ENCODE measurements at regions not wholly inside any gene's neighbourhood (a gene's known extent, or its start where the extent isn't known, plus 50 kb on each side); places are given as distances from the start of the nearest gene placed in this dataset.

DNA sequence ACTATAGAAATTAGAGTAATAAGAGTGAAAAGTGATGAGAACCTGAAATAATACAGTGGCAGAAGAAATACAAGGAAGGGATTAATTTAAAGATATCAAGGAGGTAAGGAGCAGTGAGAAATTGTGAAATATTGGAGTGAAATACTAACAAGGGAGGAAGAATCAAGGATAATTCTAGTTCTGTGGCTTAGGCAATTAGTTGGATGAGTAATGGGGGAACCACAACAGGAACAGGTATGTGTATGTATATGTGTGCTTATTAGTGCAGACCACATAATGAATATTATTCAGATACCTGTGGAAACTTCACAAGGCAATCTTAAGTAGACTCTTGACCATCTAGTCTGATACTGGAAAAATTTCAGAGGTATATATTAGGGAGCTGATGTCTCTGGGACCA is 143.3 kb downstream of the TINAG start:
- Histone ChIP-seq H3K9me3 (no peaks in the 10 kb centered on the region), H3K27ac (no peak overlapping the region), H3K4me1 (no peaks in the 10 kb centered on the region), H3K36me3 (ENCODE audit: low read depth, missing control alignments) (no peaks in the 10 kb centered on the region), H3K27me3 (no peaks in the 10 kb centered on the region), H3K4me3 (no peak overlapping the region)
- no peak for DNase-seq
- intact Hi-C loops (cut with DNase I; ENCODE audit: low total_unique reads) = no loop called here
- TF ChIP-seq, protein P1, sequence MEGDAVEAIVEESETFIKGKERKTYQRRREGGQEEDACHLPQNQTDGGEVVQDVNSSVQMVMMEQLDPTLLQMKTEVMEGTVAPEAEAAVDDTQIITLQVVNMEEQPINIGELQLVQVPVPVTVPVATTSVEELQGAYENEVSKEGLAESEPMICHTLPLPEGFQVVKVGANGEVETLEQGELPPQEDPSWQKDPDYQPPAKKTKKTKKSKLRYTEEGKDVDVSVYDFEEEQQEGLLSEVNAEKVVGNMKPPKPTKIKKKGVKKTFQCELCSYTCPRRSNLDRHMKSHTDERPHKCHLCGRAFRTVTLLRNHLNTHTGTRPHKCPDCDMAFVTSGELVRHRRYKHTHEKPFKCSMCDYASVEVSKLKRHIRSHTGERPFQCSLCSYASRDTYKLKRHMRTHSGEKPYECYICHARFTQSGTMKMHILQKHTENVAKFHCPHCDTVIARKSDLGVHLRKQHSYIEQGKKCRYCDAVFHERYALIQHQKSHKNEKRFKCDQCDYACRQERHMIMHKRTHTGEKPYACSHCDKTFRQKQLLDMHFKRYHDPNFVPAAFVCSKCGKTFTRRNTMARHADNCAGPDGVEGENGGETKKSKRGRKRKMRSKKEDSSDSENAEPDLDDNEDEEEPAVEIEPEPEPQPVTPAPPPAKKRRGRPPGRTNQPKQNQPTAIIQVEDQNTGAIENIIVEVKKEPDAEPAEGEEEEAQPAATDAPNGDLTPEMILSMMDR (IDR thresholded peaks at IDR 0.05) = no peak
- TF ChIP-seq POLR2A (IDR thresholded peaks at IDR 0.05) = no peak

DNA sequence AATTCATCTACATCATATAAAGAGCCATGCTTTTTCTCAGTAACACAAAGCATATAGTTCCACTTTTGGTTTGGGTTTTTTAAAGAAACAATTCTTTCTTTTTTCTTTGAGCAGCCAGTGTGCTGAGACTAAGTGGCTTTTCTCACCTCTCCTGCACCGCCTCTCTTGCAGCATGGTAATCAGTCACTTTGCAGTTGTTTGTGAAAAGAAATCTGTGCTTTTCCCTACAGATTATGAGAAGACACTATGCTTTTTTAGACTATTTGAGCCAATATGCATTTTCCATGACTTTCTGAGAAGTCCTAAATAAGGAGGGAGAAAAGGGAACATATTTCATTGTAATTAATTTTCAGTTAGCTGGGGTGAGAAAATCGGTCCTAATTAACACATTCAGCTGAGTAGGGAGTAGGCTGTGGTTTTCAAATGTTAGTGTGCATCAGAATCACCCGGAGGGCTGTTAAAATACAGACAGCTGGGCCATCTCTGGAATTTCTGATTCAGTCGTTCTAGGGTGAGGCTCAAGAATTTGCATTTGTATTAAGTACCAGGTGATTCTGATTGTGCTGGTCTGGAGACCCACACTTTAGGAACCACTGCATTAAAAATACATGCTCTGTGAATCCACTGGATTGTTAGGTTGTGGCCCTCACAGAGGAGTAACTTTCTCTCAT is 155.2 kb downstream of the TINAG start:
- no peak for TF ChIP-seq POLR2A (IDR thresholded peaks at IDR 0.05)
- TF ChIP-seq, protein P1 (IDR thresholded peaks at IDR 0.05) = no peak
- no peak for DNase-seq
- Histone ChIP-seq H3K27ac (no peak overlapping the region), H3K27me3 (no peaks in the 10 kb centered on the region), H3K36me3 (ENCODE audit: low read depth, missing control alignments) (no peaks in the 10 kb centered on the region), H3K4me3 (no peak overlapping the region), H3K9me3 (no peaks in the 10 kb centered on the region), H3K4me1 (no peaks in the 10 kb centered on the region)
- intact Hi-C loops (cut with DNase I; ENCODE audit: low total_unique reads) = no loop called here
- WGBS, 2 donors = 51 to 54% methylated on average over 4 of the region's 4 CpGs

DNA sequence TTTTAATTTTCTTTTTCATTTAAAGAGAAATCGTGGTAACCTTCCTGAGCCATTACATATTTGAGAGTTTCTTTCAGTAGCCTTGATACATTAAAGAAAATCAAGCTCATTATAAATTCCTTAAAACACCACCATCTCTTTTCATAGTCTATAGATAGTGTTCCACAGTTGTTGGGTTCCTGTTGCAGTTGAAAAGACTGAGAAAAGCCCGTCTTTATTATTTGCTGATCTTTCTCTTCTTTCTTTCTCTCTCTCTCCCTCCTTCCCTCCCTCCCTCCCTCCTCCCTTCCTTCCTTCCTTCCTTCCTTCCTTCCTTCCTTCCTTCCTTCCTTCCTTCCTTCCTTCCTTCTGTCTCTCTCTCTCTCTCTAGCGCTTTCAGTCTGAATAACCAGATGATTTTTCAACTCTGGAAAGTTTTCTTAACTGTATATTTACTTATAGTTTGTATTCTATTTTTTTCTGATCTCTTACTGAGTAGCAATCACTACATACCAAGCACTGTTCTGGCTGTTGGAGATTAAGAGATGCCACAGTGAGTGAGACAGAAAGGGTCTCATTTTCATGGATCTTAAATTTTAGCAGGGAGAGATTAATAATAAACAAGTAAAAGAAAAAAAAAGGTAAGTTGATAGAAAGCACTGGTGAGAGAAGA is 157.5 kb downstream of the TINAG start:
- Histone ChIP-seq H3K4me3 (no peak overlapping the region), H3K36me3 (ENCODE audit: low read depth, missing control alignments) (no peaks in the 10 kb centered on the region), H3K9me3 (no peaks in the 10 kb centered on the region), H3K27me3 (no peaks in the 10 kb centered on the region), H3K4me1 (no peaks in the 10 kb centered on the region), H3K27ac (no peak overlapping the region)
- DNase-seq = no peak
- intact Hi-C loops (cut with DNase I; ENCODE audit: low total_unique reads) = no loop called here
- TF ChIP-seq, protein P1 (IDR thresholded peaks at IDR 0.05) = no peak
- no peak for TF ChIP-seq POLR2A (IDR thresholded peaks at IDR 0.05)
- WGBS, 2 donors = 72 to 80% methylated on average over 3 of the region's 3 CpGs

DNA sequence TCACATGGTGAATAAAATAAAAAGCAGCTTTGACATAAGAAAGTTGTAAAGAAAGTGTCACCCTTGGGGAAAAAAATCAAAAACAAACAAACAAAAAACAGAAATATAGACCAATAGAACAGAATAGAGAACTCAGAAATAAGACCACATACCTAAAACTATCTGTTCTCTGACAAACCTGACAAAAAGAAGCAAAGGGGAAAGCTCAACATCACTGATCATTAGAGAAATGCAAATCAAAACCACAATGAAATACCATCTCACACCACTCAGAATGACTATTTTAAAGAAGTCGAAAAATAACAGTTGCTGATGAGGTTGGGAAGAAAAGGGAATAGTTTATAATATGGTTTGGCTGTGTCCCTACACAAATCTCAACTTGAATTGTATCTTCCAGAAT is 159.1 kb downstream of the TINAG start:
- intact Hi-C loops (cut with DNase I; ENCODE audit: low total_unique reads) = no loop called here
- H3K9me3 ChIP-seq = no peaks in the 10 kb centered on the region
- H3K27ac ChIP-seq = no peak overlapping the region
- WGBS, 2 donors = 88% methylated on average over 1 of the region's 1 CpG
- TF ChIP-seq POLR2A (IDR thresholded peaks at IDR 0.05) = no peak
- TF ChIP-seq, protein P1 (IDR thresholded peaks at IDR 0.05) = no peak
- DNase-seq = no peak
- H3K36me3 ChIP-seq (ENCODE audit: low read depth, missing control alignments) = no peaks in the 10 kb centered on the region
- H3K27me3 ChIP-seq = no peaks in the 10 kb centered on the region
- no peaks in the 10 kb centered on the region for H3K4me1 ChIP-seq
- no peak overlapping the region for H3K4me3 ChIP-seq

DNA sequence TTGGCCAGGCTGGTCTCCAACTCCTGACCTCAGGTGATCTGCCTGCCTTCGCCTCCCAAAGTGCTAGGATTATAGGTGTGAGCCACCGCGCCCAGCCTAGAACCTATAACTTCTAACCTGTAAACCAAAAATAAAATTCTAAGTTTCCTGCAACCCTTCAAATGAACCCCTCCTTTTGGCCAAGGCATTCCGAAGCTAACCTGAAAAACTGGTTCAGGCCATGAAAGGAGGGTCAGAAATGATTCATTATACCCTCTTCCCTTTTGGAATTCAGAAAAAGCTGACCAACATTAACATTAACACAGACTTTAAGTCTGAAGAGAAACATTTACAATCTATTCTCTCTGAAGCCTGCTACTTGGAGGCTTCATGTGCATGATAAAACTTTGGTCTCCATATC is 165.1 kb downstream of the TINAG start:
- Histone ChIP-seq H3K4me1 (no peaks in the 10 kb centered on the region), H3K27ac (no peak overlapping the region), H3K4me3 (no peak overlapping the region), H3K27me3 (no peaks in the 10 kb centered on the region), H3K9me3 (no peaks in the 10 kb centered on the region), H3K36me3 (ENCODE audit: low read depth, missing control alignments) (no peaks in the 10 kb centered on the region)
- 91 to 96% methylated on average over 4 of the region's 4 CpGs for WGBS, 2 donors
- intact Hi-C loops (cut with DNase I; ENCODE audit: low total_unique reads) = no loop called here
- no peak for DNase-seq
- TF ChIP-seq POLR2A (IDR thresholded peaks at IDR 0.05) = no peak
- TF ChIP-seq, protein P1 (IDR thresholded peaks at IDR 0.05) = no peak
